Amniotic stem cell (primary cell): ENCODE measurements at regions not wholly inside any gene's neighbourhood (a gene's known extent, or its start where the extent isn't known, plus 50 kb on each side); places are given as distances from the start of the nearest gene placed in this dataset.
"Not testable (repeated sequence)": the region's sequence is repeated elsewhere in the genome, so short reads cannot be mapped to it uniquely, and the experiment has no call there.

Source experiments
- DNase-seq: peaks from one replicate; lab custom pipeline; 2025; lab: John Stamatoyannopoulos, UW

GRCh38 chr6:134784336-134784735 lies 165.6 kb downstream of the ALDH8A1 start:
- no peak for DNase-seq

- no peak for DNase-seq
Observed at GRCh38 chr6:134778431-134778830, 171.5 kb downstream of the ALDH8A1 start.

GRCh38 chr6:134774201-134774638 lies 175.7 kb downstream of the ALDH8A1 start:
- DNase-seq = peak; percentile 26

GRCh38 chr6:134772671-134773360 lies 177.1 kb downstream of the ALDH8A1 start:
- DNase-seq = no peak

GRCh38 chr6:134768931-134769330 lies 181.0 kb downstream of the ALDH8A1 start:
- DNase-seq = no peak

GRCh38 chr6:134766497-134766896 lies 183.4 kb downstream of the ALDH8A1 start:
- no peak for DNase-seq

GRCh38 chr6:134764741-134765140 lies 185.2 kb downstream of the ALDH8A1 start:
- no peak for DNase-seq

- DNase-seq = not testable (repeated sequence)
Observed at GRCh38 chr6:134763575-134763974, 186.3 kb downstream of the ALDH8A1 start.

GRCh38 chr6:134758621-134759020 lies 191.3 kb downstream of the ALDH8A1 start:
- no peak for DNase-seq

- DNase-seq = no peak
Observed at GRCh38 chr6:134757911-134758361, 192.0 kb downstream of the ALDH8A1 start.

- no peak for DNase-seq
Observed at GRCh38 chr6:134756374-134757025, 193.4 kb downstream of the ALDH8A1 start.

GRCh38 chr6:134754013-134754690 lies 195.7 kb downstream of the ALDH8A1 start:
- no peak for DNase-seq

- DNase-seq = no peak
Observed at GRCh38 chr6:134753001-134753400, 196.9 kb downstream of the ALDH8A1 start.

GRCh38 chr6:134752445-134752844 lies 197.5 kb downstream of the ALDH8A1 start:
- no peak for DNase-seq

GRCh38 chr6:134750669-134751068 lies 199.2 kb downstream of the ALDH8A1 start:
- DNase-seq = peak; percentile 57

- DNase-seq = no peak
Observed at GRCh38 chr6:134748484-134748883, 201.4 kb downstream of the ALDH8A1 start.

- not testable (repeated sequence) for DNase-seq
Observed at GRCh38 chr6:134747197-134747596, 202.7 kb downstream of the ALDH8A1 start.

GRCh38 chr6:134746140-134746539 lies 203.8 kb downstream of the ALDH8A1 start:
- no peak for DNase-seq

GRCh38 chr6:134745192-134745591 lies 204.7 kb downstream of the ALDH8A1 start:
- not testable (repeated sequence) for DNase-seq

GRCh38 chr6:134744301-134744700 lies 205.6 kb downstream of the ALDH8A1 start:
- DNase-seq = no peak

GRCh38 chr6:134741200-134741536 lies 208.7 kb downstream of the ALDH8A1 start:
- DNase-seq = no peak

GRCh38 chr6:134740473-134741199 lies 209.3 kb downstream of the ALDH8A1 start:
- DNase-seq = peak; percentile 23
